GM23248 (cell line): ENCODE measurements at regions not wholly inside any gene's neighbourhood (a gene's known extent, or its start where the extent isn't known, plus 50 kb on each side); places are given as distances from the start of the nearest gene placed in this dataset.

Experiments used
- DNase-seq: peaks from one replicate; pipeline ENCODE4 v3.0.0-alpha.2; 2015
- H2AFZ ChIP-seq: fragments of 200-600 bp; sonication (generic); 2 replicates; pipeline ENCODE4 v1.6.1; 2016; ENCODE audit warnings: antibody characterized with exemption
- H3F3A ChIP-seq: fragments of 200-600 bp; sonication (generic); 2 replicates; pipeline ENCODE4 v1.6.1; 2016; ENCODE audit warnings: mild to moderate bottlenecking, antibody characterized with exemption, mixed run types; ENCODE audit not compliant: insufficient read depth
- H3K27ac ChIP-seq: fragments of 200-600 bp; sonication (generic); 2 replicates; pipeline ENCODE4 v1.5.1; 2016; ENCODE audit warnings: mild to moderate bottlenecking
- H3K27me3 ChIP-seq: fragments of 200-600 bp; sonication (generic); replicated peaks from 2 replicates; pipeline ENCODE4 v1.6.1; 2016; ENCODE audit warnings: mild to moderate bottlenecking; ENCODE audit not compliant: insufficient read depth
- H3K36me3 ChIP-seq: fragments of 200-600 bp; sonication (generic); 2 replicates; pipeline ENCODE4 v1.6.1; 2016; ENCODE audit warnings: low read depth, mild to moderate bottlenecking
- H3K4me1 ChIP-seq: fragments of 200-600 bp; sonication (generic); 2 replicates; pipeline ENCODE4 v1.6.1; 2016; ENCODE audit warnings: mild to moderate bottlenecking; ENCODE audit not compliant: insufficient read depth
- H3K4me2 ChIP-seq: fragments of 200-600 bp; sonication (generic); one replicate; pipeline ENCODE4 v1.6.1; 2016; ENCODE audit warnings: mild to moderate bottlenecking; ENCODE audit not compliant: unreplicated experiment
- H3K4me3 ChIP-seq: fragments of 200-600 bp; sonication (generic); 2 replicates; pipeline ENCODE4 v1.5.1; 2016; ENCODE audit warnings: mild to moderate bottlenecking
- H3K79me2 ChIP-seq: fragments of 200-600 bp; sonication (generic); 2 replicates; pipeline ENCODE4 v1.6.1; 2016; ENCODE audit warnings: mild to moderate bottlenecking; ENCODE audit not compliant: insufficient read depth
- H3K9ac ChIP-seq: fragments of 200-600 bp; sonication (generic); 2 replicates; pipeline ENCODE4 v1.6.1; 2016; ENCODE audit warnings: mild to moderate bottlenecking
- H3K9me2 ChIP-seq: fragments of 200-600 bp; sonication (generic); 2 replicates; pipeline ENCODE4 v1.6.1; 2016; ENCODE audit warnings: mixed run types, mild to moderate bottlenecking, moderate library complexity; ENCODE audit not compliant: insufficient read depth
- H3K9me3 ChIP-seq: fragments of 200-600 bp; sonication (generic); one replicate; pipeline ENCODE4 v1.6.1; 2017; ENCODE audit warnings: low read depth
- H4K20me1 ChIP-seq: fragments of 200-600 bp; sonication (generic); 2 replicates; pipeline ENCODE4 v1.6.0; 2016; ENCODE audit not compliant: insufficient read depth
- EZH2 ChIP-seq: fragments of 200-600 bp; sonication (generic); IDR thresholded peaks from 2 replicates; pipeline ENCODE4 v1.6.1; 2018; ENCODE audit warnings: antibody characterized with exemption, mild to moderate bottlenecking; ENCODE audit not compliant: insufficient read depth, poor library complexity, severe bottlenecking
- EZH2phosphoT487 ChIP-seq: fragments of 200-600 bp; sonication (generic); IDR thresholded peaks from 2 replicates; pipeline ENCODE4 v1.6.1; 2018; ENCODE audit warnings: antibody characterized with exemption, moderate library complexity, mild to moderate bottlenecking, low read depth; ENCODE audit not compliant: insufficient read depth
- WGBS, 2 experiments: methylation state at CpG; one replicate each; pipeline ENCODE4 v1.1.6; 2015 to 2017; ENCODE audit warnings: low lambda C conversion rate in 2 of 2, low coverage in 1 of 2; ENCODE audit errors: missing lambda C conversion rate in 2 of 2; 5-methylcytosine and 5-hydroxymethylcytosine counted together
- in situ Hi-C: fragments of 300-500 bp; cut with MboI; formaldehyde crosslinking; loops from 2 replicates; pipeline ENCODE4 v1.15.0; 2020

DNA sequence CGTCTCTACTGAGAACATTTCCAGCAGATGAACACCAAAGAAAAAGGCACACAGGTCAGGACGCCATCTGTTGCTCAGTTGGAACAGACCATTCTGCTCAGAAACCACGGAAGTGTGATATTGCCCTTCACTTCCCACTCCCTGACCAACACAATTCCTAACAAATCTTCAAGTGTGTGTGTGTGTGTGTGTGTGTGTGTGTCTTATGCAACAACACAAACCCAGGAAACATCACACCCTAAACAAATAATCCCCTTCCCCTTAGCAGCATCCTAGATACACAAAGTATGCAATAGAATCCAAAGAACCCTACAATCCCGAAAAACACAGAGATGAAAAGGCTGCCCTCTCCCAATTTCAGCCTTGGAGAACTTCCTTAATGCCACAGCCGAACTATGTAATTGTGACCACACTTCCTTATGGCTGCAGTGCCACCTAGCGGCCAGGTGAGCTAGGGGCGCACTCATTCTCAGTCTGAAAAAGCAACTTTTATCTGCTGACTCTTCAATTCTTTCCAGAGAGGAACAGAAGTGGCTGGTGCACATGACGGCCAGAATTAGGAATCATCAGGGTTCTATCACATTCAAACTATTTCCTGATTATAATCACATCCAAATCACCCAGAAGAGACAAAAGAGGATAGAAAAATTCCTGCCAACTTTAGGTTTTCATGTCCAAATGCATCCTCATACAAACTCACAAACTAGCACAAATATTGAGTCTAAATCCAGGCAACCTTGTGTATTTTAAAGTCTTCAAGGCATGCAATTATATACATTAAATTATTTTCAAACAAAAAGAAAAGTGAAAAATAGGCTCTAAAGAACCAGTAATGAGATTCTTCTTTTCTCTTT lies 164.9 kb downstream of the DHX15 start:
- Histone ChIP-seq H3K9ac (no peak overlapping the region), H3K36me3 (no peaks in the 10 kb centered on the region), H3K79me2 (no peaks in the 10 kb centered on the region), H3K4me2 (no peak overlapping the region), H3K9me3 (no peaks in the 10 kb centered on the region), H2AFZ (no peak overlapping the region), H3K27me3 (no peaks in the 10 kb centered on the region; the same call in 1 of the 2 replicates), H3K27ac (no peak overlapping the region), H3K9me2 (no peaks in the 10 kb centered on the region), H3F3A (no peaks in the 10 kb centered on the region), H4K20me1 (no peaks in the 10 kb centered on the region), H3K4me3 (no peak overlapping the region), H3K4me1 (no peaks in the 10 kb centered on the region)
- WGBS, 2 experiments = 0 to 4% methylated on average over 8 of the region's 8 CpGs
- in situ Hi-C loops = loop anchor here (10.0 to 25.0 kb wide), 2 partner anchors 555 to 1282 kb away; no protein-coding TSS in a partner anchor
- TF ChIP-seq EZH2 = no peak
- no peak for TF ChIP-seq EZH2phosphoT487
- DNase-seq = peak; percentile 77

- DNase-seq = no peak
- no peaks in the 10 kb centered on the region for H3K9me3 ChIP-seq
- no peaks in the 10 kb centered on the region for H3F3A ChIP-seq
- no peaks in the 10 kb centered on the region for H4K20me1 ChIP-seq
- H3K9ac ChIP-seq = no peak overlapping the region
- H3K4me2 ChIP-seq = no peak overlapping the region
- no peaks in the 10 kb centered on the region for H3K36me3 ChIP-seq
- no peaks in the 10 kb centered on the region for H3K4me1 ChIP-seq
- peaks cover 4% of the 10 kb centered on the region; the same call in 1 of the 2 replicates for H3K27me3 ChIP-seq
- TF ChIP-seq EZH2 (no peak), EZH2phosphoT487 (no peak)
- H3K27ac ChIP-seq = no peak overlapping the region
- no peak overlapping the region for H2AFZ ChIP-seq
- H3K79me2 ChIP-seq = no peaks in the 10 kb centered on the region
- no peaks in the 10 kb centered on the region for H3K9me2 ChIP-seq
- in situ Hi-C loops = loop anchor here (10.0 to 25.0 kb wide), 2 partner anchors 552 to 1280 kb away; no protein-coding TSS in a partner anchor
- no peak overlapping the region for H3K4me3 ChIP-seq
Measured at GRCh38 chr4:24417206-24417605, 167.1 kb downstream of the DHX15 start.

DNA sequence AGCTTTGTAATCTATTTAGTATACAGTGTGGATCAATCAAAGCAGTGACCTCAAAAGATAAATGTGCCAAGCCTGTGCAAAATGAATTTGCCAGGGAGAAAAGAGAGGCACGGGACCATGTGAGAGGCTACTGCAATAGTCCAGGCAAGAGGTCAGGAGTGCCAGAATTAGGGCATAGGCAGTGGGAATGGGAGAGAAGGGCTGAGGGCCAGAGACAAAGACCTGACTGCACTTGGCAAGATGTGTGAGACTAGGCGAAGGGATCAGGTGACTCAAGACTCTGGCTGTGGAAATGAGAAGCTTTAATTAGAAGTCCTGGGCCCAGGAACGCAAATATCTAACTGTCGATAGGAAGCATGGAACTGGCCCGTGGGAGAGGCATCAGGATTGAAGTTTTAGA lies 168.1 kb downstream of the DHX15 start:
- in situ Hi-C loops = loop anchor here (10.0 to 25.0 kb wide), 2 partner anchors 551 to 1279 kb away; no protein-coding TSS in a partner anchor
- Histone ChIP-seq H3K9ac (no peak overlapping the region), H3K79me2 (no peaks in the 10 kb centered on the region), H3F3A (no peaks in the 10 kb centered on the region), H3K9me2 (no peaks in the 10 kb centered on the region), H3K4me3 (no peak overlapping the region), H3K9me3 (no peaks in the 10 kb centered on the region), H3K4me2 (no peak overlapping the region), H3K27me3 (peaks cover 12% of the 10 kb centered on the region; the same call in 1 of the 2 replicates), H3K27ac (no peak overlapping the region), H2AFZ (no peak overlapping the region), H3K36me3 (no peaks in the 10 kb centered on the region), H3K4me1 (no peaks in the 10 kb centered on the region), H4K20me1 (no peaks in the 10 kb centered on the region)
- WGBS, 2 experiments = 69 to 76% methylated on average over 5 of the region's 5 CpGs
- no peak for TF ChIP-seq EZH2phosphoT487
- TF ChIP-seq EZH2 = no peak
- no peak for DNase-seq

- in situ Hi-C loops = loop anchor here (10.0 to 25.0 kb wide), 2 partner anchors 549 to 1276 kb away; no protein-coding TSS in a partner anchor
- TF ChIP-seq EZH2phosphoT487 (no peak), EZH2 (no peak)
- H3K4me1 ChIP-seq = no peaks in the 10 kb centered on the region
- H2AFZ ChIP-seq = no peak overlapping the region
- no peak overlapping the region for H3K4me2 ChIP-seq
- no peaks in the 10 kb centered on the region for H3K9me3 ChIP-seq
- H3K36me3 ChIP-seq = no peaks in the 10 kb centered on the region
- no peaks in the 10 kb centered on the region for H3K79me2 ChIP-seq
- no peak overlapping the region for H3K27ac ChIP-seq
- DNase-seq = no peak
- H3K27me3 ChIP-seq = peaks cover 12% of the 10 kb centered on the region; the same call in 1 of the 2 replicates
- no peak overlapping the region for H3K9ac ChIP-seq
- WGBS, 2 experiments = 60 to 62% methylated on average over 8 of the region's 8 CpGs
- H3K4me3 ChIP-seq = no peak overlapping the region
- H3K9me2 ChIP-seq = no peaks in the 10 kb centered on the region
- no peaks in the 10 kb centered on the region for H4K20me1 ChIP-seq
- H3F3A ChIP-seq = no peaks in the 10 kb centered on the region
Measured at GRCh38 chr4:24413311-24413784, 171.0 kb downstream of the DHX15 start.
